Neuronal stem cell (in vitro differentiated cells): ENCODE measurements at regions not wholly inside any gene's neighbourhood (a gene's known extent, or its start where the extent isn't known, plus 50 kb on each side); places are given as distances from the start of the nearest gene placed in this dataset.

Source experiments
- DNase-seq: peaks from one replicate; pipeline ENCODE4 v3.0.0-alpha.2; 2013; ENCODE audit warnings: low spot score
- H2AFZ ChIP-seq: one replicate; pipeline ENCODE4 v1.6.1; 2013; ENCODE audit warnings: mild to moderate bottlenecking, low read length, inconsistent platforms
- H2AK5ac ChIP-seq: 2 replicates; pipeline ENCODE4 v1.6.1; 2013; ENCODE audit warnings: low read depth, mild to moderate bottlenecking, inconsistent platforms, low read length, moderate library complexity, mixed read lengths
- H2BK120ac ChIP-seq: 2 replicates; pipeline ENCODE4 v1.6.1; 2013; ENCODE audit warnings: low read depth, mild to moderate bottlenecking, inconsistent platforms, low read length, moderate library complexity, mixed read lengths
- H2BK12ac ChIP-seq: one replicate; pipeline ENCODE4 v1.6.1; 2013; ENCODE audit warnings: low read length, inconsistent platforms
- H2BK15ac ChIP-seq: 2 replicates; pipeline ENCODE4 v1.6.1; 2013; ENCODE audit warnings: mild to moderate bottlenecking, low read length, inconsistent platforms, mixed read lengths
- H2BK5ac ChIP-seq: one replicate; pipeline ENCODE4 v1.6.1; 2013; ENCODE audit warnings: inconsistent platforms, mild to moderate bottlenecking, low read length, moderate library complexity
- H3K14ac ChIP-seq: one replicate; pipeline ENCODE4 v1.6.1; 2013; ENCODE audit warnings: low read length, inconsistent platforms
- H3K18ac ChIP-seq: 2 replicates; pipeline ENCODE4 v1.6.1; 2013; ENCODE audit warnings: low read length, inconsistent platforms
- H3K23ac ChIP-seq: 2 replicates; pipeline ENCODE4 v1.6.1; 2013; ENCODE audit warnings: low read depth, mild to moderate bottlenecking, mixed read lengths, low read length, inconsistent platforms; ENCODE audit not compliant: poor library complexity
- H3K27ac ChIP-seq: replicated peaks from 3 replicates; pipeline ENCODE4 v1.5.1; 2013; ENCODE audit warnings: low read length, inconsistent platforms
- H3K27me3 ChIP-seq, 3 experiments: 2 replicates each; pipeline ENCODE4 v1.6.1; 2013; ENCODE audit warnings: low read length in 3 of 3, mild to moderate bottlenecking in 2 of 3, inconsistent platforms in 1 of 3, low read depth in 1 of 3, mixed read lengths in 1 of 3, moderate library complexity in 1 of 3; ENCODE audit not compliant: control insufficient read depth in 3 of 3, insufficient read depth in 3 of 3
- H3K36me3 ChIP-seq, 2 donors: replicated peaks in 1 of 2; 2 replicates each; pipeline ENCODE4 v1.6.1; 2013; ENCODE audit warnings: low read length in 2 of 2; ENCODE audit not compliant: control insufficient read depth in 2 of 2, insufficient read depth in 2 of 2
- H3K4ac ChIP-seq: 2 replicates; pipeline ENCODE4 v1.6.1; 2013; ENCODE audit warnings: inconsistent platforms, mild to moderate bottlenecking, low read length, moderate library complexity
- H3K4me1 ChIP-seq, 2 donors: 1 replicate in 1 of 2; 2 replicates in 1 of 2; pipeline ENCODE4 v1.6.1; 2013; ENCODE audit warnings: low read length in 2 of 2, low read depth in 1 of 2; ENCODE audit not compliant: control insufficient read depth in 2 of 2, insufficient read depth in 1 of 2
- H3K4me2 ChIP-seq: one replicate; pipeline ENCODE4 v1.6.1; 2013; ENCODE audit warnings: mild to moderate bottlenecking, low read length, inconsistent platforms; ENCODE audit not compliant: insufficient read depth, poor library complexity, severe bottlenecking
- H3K4me3 ChIP-seq, 2 donors: 2 replicates each; pipeline ENCODE4 v1.5.1; 2013; ENCODE audit warnings: low read length in 2 of 2, mild to moderate bottlenecking in 2 of 2, inconsistent platforms in 1 of 2, moderate library complexity in 1 of 2
- H3K79me1 ChIP-seq: one replicate; pipeline ENCODE4 v1.6.1; 2013; ENCODE audit warnings: low read depth, mild to moderate bottlenecking, inconsistent platforms, low read length, moderate library complexity
- H3K9ac ChIP-seq: one replicate; pipeline ENCODE4 v1.6.1; 2013; ENCODE audit warnings: mild to moderate bottlenecking, low read depth, low read length, inconsistent platforms; ENCODE audit not compliant: poor library complexity
- H3K9me3 ChIP-seq, 2 donors: replicated peaks in 1 of 2; 2 replicates each; pipeline versions ENCODE3 to v1.6.1; 2013; ENCODE audit warnings: low read length in 2 of 2, mild to moderate bottlenecking in 2 of 2, inconsistent platforms in 1 of 2, low read depth in 1 of 2, mixed read lengths in 1 of 2, moderate library complexity in 1 of 2; ENCODE audit not compliant: control insufficient read depth in 2 of 2, insufficient read depth in 1 of 2
- H4K8ac ChIP-seq: one replicate; pipeline ENCODE4 v1.6.1; 2013; ENCODE audit warnings: low read depth, mild to moderate bottlenecking, inconsistent platforms, low read length, moderate library complexity
- H4K91ac ChIP-seq: one replicate; pipeline ENCODE4 v1.6.1; 2013; ENCODE audit warnings: low read length, low read depth, mild to moderate bottlenecking, inconsistent platforms; ENCODE audit not compliant: poor library complexity
- WGBS, 2 donors: extraction: QIAGEN DNeasy Blood & Tissue Kit; methylation state at CpG; one replicate each; pipeline ENCODE4 v1.1.7; 2013; ENCODE audit warnings: missing lambda C conversion rate in 2 of 2, mixed read lengths in 1 of 2; ENCODE audit not compliant: insufficient read length in 2 of 2, insufficient replicate concordance in 1 of 2; ENCODE audit errors: extremely low coverage in 2 of 2; 5-methylcytosine and 5-hydroxymethylcytosine counted together

- Histone ChIP-seq H2AFZ (no peak overlapping the region), H2BK120ac (no peak overlapping the region), H4K91ac (no peak overlapping the region), H3K4me1 (no peaks in the 10 kb centered on the region), H3K23ac (no peak overlapping the region), H2BK12ac (no peak overlapping the region), H3K27me3 (no peaks in the 10 kb centered on the region), H3K9me3 (no peaks in the 10 kb centered on the region), H3K14ac (no peak overlapping the region), H3K4me2 (no peak overlapping the region), H3K18ac (no peak overlapping the region), H2BK5ac (no peak overlapping the region), H3K79me1 (no peaks in the 10 kb centered on the region), H2BK15ac (no peak overlapping the region), H4K8ac (no peak overlapping the region), H2AK5ac (no peak overlapping the region), H3K4me3 (no peak overlapping the region), H3K9ac (no peak overlapping the region), H3K36me3 (no peaks in the 10 kb centered on the region), H3K27ac (no peak overlapping the region), H3K4ac (no peak overlapping the region)
- no peak for DNase-seq
- WGBS, 2 donors = no CpG with 5 or more reads among the region's 4 CpGs
These were observed 67.0 kb upstream of the ZRANB2 start for GRCh38 chr1:71147637-71148360.

GRCh38 chr1:71135571-71135970 is 54.7 kb upstream of the ZRANB2 start:
- Histone ChIP-seq H4K8ac (no peak overlapping the region), H3K23ac (no peak overlapping the region), H3K18ac (no peak overlapping the region), H3K14ac (no peak overlapping the region), H3K4me2 (no peak overlapping the region), H4K91ac (no peak overlapping the region), H2AFZ (no peak overlapping the region), H2BK15ac (no peak overlapping the region), H3K9me3 (no peaks in the 10 kb centered on the region), H3K4me3 (no peak overlapping the region), H2BK5ac (no peak overlapping the region), H2BK120ac (no peak overlapping the region), H3K79me1 (no peaks in the 10 kb centered on the region), H2BK12ac (no peak overlapping the region), H3K27me3 (no peaks in the 10 kb centered on the region), H3K4ac (no peak overlapping the region), H3K4me1 (no peaks in the 10 kb centered on the region), H3K36me3 (no peaks in the 10 kb centered on the region), H2AK5ac (no peak overlapping the region), H3K9ac (no peak overlapping the region), H3K27ac (no peak overlapping the region)
- no CpG with 5 or more reads among the region's 2 CpGs for WGBS, 2 donors
- DNase-seq = no peak
